OCI-LY7 (cell line): ENCODE measurements at regions not wholly inside any gene's neighbourhood (a gene's known extent, or its start where the extent isn't known, plus 50 kb on each side); places are given as distances from the start of the nearest gene placed in this dataset.

Experiments
- EZH2phosphoT487 ChIP-seq: fragments of 200-600 bp; sonication (generic); IDR thresholded peaks from 2 replicates; pipeline ENCODE4 v1.6.1; 2018; ENCODE audit warnings: low read depth, borderline replicate concordance, mild to moderate bottlenecking, mixed run types, antibody characterized with exemption, low read length, moderate library complexity, mixed read lengths
- TF ChIP-seq, protein P1 (sequence below): fragments of 200-600 bp; sonication (generic); conservative IDR thresholded peaks from 2 replicates; pipeline ENCODE4 v1.5.1; 2014; ENCODE audit warnings: mild to moderate bottlenecking, antibody characterized with exemption, low read length, moderate library complexity, mixed read lengths

- TF ChIP-seq, protein P1, sequence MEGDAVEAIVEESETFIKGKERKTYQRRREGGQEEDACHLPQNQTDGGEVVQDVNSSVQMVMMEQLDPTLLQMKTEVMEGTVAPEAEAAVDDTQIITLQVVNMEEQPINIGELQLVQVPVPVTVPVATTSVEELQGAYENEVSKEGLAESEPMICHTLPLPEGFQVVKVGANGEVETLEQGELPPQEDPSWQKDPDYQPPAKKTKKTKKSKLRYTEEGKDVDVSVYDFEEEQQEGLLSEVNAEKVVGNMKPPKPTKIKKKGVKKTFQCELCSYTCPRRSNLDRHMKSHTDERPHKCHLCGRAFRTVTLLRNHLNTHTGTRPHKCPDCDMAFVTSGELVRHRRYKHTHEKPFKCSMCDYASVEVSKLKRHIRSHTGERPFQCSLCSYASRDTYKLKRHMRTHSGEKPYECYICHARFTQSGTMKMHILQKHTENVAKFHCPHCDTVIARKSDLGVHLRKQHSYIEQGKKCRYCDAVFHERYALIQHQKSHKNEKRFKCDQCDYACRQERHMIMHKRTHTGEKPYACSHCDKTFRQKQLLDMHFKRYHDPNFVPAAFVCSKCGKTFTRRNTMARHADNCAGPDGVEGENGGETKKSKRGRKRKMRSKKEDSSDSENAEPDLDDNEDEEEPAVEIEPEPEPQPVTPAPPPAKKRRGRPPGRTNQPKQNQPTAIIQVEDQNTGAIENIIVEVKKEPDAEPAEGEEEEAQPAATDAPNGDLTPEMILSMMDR, result no peak
- no peak for TF ChIP-seq EZH2phosphoT487
Observed at GRCh38 chrX:69260169-69260568, 94.9 kb upstream of the PJA1 start.
